GM12878 (cell line): ENCODE measurements at regions not wholly inside any gene's neighbourhood (a gene's known extent, or its start where the extent isn't known, plus 50 kb on each side); places are given as distances from the start of the nearest gene placed in this dataset.

ENCODE experiments used
- BHLHE40 ChIP-seq, 2 experiments: fragments of 450-650 bp in 1 of 2; IDR thresholded peaks; 2 replicates each; pipeline ENCODE4 v1.6.1; 2011 to 2017; ENCODE audit warnings: low read depth in 2 of 2, borderline replicate concordance in 1 of 2, improper control_type of control experiment in 1 of 2, low read length in 1 of 2, mild to moderate bottlenecking in 1 of 2
- FOXM1 ChIP-seq: IDR thresholded peaks from 2 replicates; pipeline ENCODE4 v1.6.1; 2012; ENCODE audit warnings: low read depth, mild to moderate bottlenecking, inconsistent platforms, low read length, moderate library complexity
- HCFC1 ChIP-seq: fragments of 150-350 bp; IDR thresholded peaks from 2 replicates; pipeline ENCODE4 v1.6.1; 2014; ENCODE audit warnings: low read length
- NFYA ChIP-seq: IDR thresholded peaks from 2 replicates; pipeline ENCODE4 v1.6.1; 2011; ENCODE audit warnings: low read depth, mild to moderate bottlenecking, low read length, improper control_type of control experiment, borderline replicate concordance
- POLR2AphosphoS2 ChIP-seq: IDR thresholded peaks from 2 replicates; pipeline ENCODE4 v1.6.1; 2011; ENCODE audit warnings: low read depth, mild to moderate bottlenecking, low read length, improper control_type of control experiment, moderate library complexity
- SMAD1 ChIP-seq: fragments of 450-650 bp; IDR thresholded peaks from 2 replicates; pipeline ENCODE4 v1.6.1; 2018; ENCODE audit warnings: mild to moderate bottlenecking, low read depth; ENCODE audit not compliant: partially characterized antibody
- ZNF274 ChIP-seq: IDR thresholded peaks from one replicate; pipeline ENCODE4 v1.8.0; 2011; ENCODE audit not compliant: insufficient read length, insufficient read depth
- TF ChIP-seq, protein P1 (sequence below): IDR thresholded peaks from 2 replicates; pipeline ENCODE4 v1.6.1; 2012; ENCODE audit warnings: low read depth, low read length, improper control_type of control experiment
- TF ChIP-seq, protein P2 (sequence below): IDR thresholded peaks from 2 replicates; pipeline ENCODE4 v1.6.1; 2011; ENCODE audit warnings: borderline replicate concordance, low read depth, mild to moderate bottlenecking, moderate library complexity, mixed read lengths, low read length; ENCODE audit not compliant: insufficient read depth; ENCODE audit errors: extremely low read length
- TF ChIP-seq, protein P3 (sequence below), 3 experiments: IDR thresholded peaks in 2 of 3; conservative IDR thresholded peaks in 1 of 3; 2 replicates each; pipeline ENCODE4 v1.5.1; 2011; ENCODE audit warnings: low read depth in 3 of 3, low read length in 3 of 3, mild to moderate bottlenecking in 3 of 3, control low read depth in 2 of 3, moderate library complexity in 2 of 3, inconsistent platforms in 1 of 3, mixed read lengths in 1 of 3; ENCODE audit not compliant: control insufficient read depth in 2 of 3, insufficient read depth in 1 of 3; ENCODE audit errors: extremely low read depth in 1 of 3
- TF ChIP-seq, protein P4 (sequence below): IDR thresholded peaks from 2 replicates; pipeline ENCODE4 v1.6.1; 2012; ENCODE audit warnings: low read length, inconsistent platforms

DNA sequence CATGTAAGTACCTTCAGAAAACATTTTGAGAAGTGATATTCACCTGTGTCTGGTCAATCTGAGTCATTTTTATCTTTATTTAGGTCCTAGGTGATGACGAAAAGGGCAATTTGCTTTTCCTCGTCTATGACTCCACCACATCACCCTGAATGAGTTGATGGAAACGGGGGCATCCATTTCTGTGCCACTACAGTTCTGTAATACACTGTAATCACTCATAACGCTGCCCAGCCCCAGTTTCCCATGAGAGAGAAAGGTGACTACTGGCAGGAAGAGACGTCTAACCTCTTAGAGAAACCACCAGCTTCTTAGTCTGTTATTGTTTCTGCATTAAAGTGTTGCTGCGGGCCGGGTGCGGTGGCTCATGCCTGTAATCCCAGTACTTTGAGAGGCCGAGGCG, 205.3 kb upstream of the MKLN1 start:
- TF ChIP-seq NFYA (no peak), SMAD1 (no peak), ZNF274 (no peak), FOXM1 (no peak), HCFC1 (no peak), BHLHE40 (IDR thresholded peaks at IDR 0.05; ENCODE audit: borderline replicate concordance in 1 of 2, low read depth in 2 of 2, low read length in 1 of 2) (no peak), POLR2AphosphoS2 (no peak)
- TF ChIP-seq, protein P1, sequence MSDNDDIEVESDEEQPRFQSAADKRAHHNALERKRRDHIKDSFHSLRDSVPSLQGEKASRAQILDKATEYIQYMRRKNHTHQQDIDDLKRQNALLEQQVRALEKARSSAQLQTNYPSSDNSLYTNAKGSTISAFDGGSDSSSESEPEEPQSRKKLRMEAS = no peak
- TF ChIP-seq, protein P2, sequence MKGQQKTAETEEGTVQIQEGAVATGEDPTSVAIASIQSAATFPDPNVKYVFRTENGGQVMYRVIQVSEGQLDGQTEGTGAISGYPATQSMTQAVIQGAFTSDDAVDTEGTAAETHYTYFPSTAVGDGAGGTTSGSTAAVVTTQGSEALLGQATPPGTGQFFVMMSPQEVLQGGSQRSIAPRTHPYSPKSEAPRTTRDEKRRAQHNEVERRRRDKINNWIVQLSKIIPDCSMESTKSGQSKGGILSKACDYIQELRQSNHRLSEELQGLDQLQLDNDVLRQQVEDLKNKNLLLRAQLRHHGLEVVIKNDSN = no peak
- TF ChIP-seq, protein P3, sequence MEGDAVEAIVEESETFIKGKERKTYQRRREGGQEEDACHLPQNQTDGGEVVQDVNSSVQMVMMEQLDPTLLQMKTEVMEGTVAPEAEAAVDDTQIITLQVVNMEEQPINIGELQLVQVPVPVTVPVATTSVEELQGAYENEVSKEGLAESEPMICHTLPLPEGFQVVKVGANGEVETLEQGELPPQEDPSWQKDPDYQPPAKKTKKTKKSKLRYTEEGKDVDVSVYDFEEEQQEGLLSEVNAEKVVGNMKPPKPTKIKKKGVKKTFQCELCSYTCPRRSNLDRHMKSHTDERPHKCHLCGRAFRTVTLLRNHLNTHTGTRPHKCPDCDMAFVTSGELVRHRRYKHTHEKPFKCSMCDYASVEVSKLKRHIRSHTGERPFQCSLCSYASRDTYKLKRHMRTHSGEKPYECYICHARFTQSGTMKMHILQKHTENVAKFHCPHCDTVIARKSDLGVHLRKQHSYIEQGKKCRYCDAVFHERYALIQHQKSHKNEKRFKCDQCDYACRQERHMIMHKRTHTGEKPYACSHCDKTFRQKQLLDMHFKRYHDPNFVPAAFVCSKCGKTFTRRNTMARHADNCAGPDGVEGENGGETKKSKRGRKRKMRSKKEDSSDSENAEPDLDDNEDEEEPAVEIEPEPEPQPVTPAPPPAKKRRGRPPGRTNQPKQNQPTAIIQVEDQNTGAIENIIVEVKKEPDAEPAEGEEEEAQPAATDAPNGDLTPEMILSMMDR (IDR thresholded peaks at IDR 0.05 in 2 of 3, conservative IDR thresholded peaks at IDR 0.05 in 1 of 3; ENCODE audit: control insufficient read depth in 2 of 3, extremely low read depth in 1 of 3, insufficient read depth in 1 of 3, low read depth in 3 of 3, low read length in 3 of 3) = no peak
- TF ChIP-seq, protein P4, sequence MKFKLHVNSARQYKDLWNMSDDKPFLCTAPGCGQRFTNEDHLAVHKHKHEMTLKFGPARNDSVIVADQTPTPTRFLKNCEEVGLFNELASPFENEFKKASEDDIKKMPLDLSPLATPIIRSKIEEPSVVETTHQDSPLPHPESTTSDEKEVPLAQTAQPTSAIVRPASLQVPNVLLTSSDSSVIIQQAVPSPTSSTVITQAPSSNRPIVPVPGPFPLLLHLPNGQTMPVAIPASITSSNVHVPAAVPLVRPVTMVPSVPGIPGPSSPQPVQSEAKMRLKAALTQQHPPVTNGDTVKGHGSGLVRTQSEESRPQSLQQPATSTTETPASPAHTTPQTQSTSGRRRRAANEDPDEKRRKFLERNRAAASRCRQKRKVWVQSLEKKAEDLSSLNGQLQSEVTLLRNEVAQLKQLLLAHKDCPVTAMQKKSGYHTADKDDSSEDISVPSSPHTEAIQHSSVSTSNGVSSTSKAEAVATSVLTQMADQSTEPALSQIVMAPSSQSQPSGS = no peak
